ENCODE measurements at regions not wholly inside any gene's neighbourhood (a gene's known extent, or its start where the extent isn't known, plus 50 kb on each side); places are given as distances from the start of the nearest gene placed in this dataset.
A peak's percentile ranks its signal among the peaks of the same experiment; 100 is the strongest.
"Not testable (repeated sequence)": the region's sequence is repeated elsewhere in the genome, so short reads cannot be mapped to it uniquely, and the experiment has no call there.

GRCh38 chrX:101823236-101823635 lies 108.6 kb downstream of the ZMAT1 start:
- Mint-ChIP-seq H3K36me3 (no peaks in the 10 kb centered on the region), H3K9me3 (no peaks in the 10 kb centered on the region), H3K27ac (no peak overlapping the region), H3K4me1 (no peaks in the 10 kb centered on the region), H3K4me3 (no peak overlapping the region)
- DNase-seq (ENCODE audit: low spot score in 2 of 2) (no peak), ATAC-seq (no peak)

- not testable (repeated sequence) for H3K36me3 Mint-ChIP-seq; H3K9me3 Mint-ChIP-seq; ATAC-seq; H3K27ac Mint-ChIP-seq; H3K4me3 Mint-ChIP-seq; H3K4me1 Mint-ChIP-seq; DNase-seq (ENCODE audit: low spot score in 2 of 2)
These were observed 114.1 kb downstream of the ZMAT1 start for GRCh38 chrX:101817739-101818138.

DNA sequence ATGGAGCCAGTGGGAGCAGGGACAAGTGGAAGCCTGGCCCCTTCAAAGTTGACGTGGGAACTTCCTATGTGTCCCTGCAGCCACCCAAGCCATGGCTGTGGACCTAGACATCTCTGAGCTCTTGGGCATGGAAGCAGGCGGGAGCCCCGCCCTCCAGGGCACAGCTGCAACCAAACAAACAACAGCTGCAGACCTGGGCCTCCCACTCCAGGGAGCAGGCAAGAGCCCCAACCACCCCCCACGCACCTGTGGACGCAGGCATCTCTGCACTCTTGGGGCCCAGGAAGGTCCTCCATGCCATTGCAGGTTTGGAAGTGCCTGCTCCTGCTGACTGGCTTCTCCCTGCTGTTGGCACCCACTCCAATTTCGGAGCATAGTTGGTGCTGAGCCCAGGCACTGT lies 118.6 kb downstream of the ZMAT1 start:
- H3K4me1 Mint-ChIP-seq, result no peaks in the 10 kb centered on the region
- no peak overlapping the region for H3K4me3 Mint-ChIP-seq
- no peaks in the 10 kb centered on the region for H3K36me3 Mint-ChIP-seq
- H3K9me3 Mint-ChIP-seq, result no peaks in the 10 kb centered on the region
- no peak for ATAC-seq
- H3K27ac Mint-ChIP-seq, result no peak overlapping the region
- DNase-seq (ENCODE audit: low spot score in 2 of 2), result no peak

GRCh38 chrX:101803451-101803850 lies 128.4 kb downstream of the ZMAT1 start:
- H3K36me3 Mint-ChIP-seq, result no peaks in the 10 kb centered on the region
- H3K9me3 Mint-ChIP-seq, result no peaks in the 10 kb centered on the region
- no peak overlapping the region for H3K4me3 Mint-ChIP-seq
- H3K27ac Mint-ChIP-seq, result no peak overlapping the region
- ATAC-seq (no peak), DNase-seq (ENCODE audit: low spot score in 2 of 2) (peak in 1 of 2 donors; percentile 3)
- peaks cover 5% of the 10 kb centered on the region for H3K4me1 Mint-ChIP-seq

DNA sequence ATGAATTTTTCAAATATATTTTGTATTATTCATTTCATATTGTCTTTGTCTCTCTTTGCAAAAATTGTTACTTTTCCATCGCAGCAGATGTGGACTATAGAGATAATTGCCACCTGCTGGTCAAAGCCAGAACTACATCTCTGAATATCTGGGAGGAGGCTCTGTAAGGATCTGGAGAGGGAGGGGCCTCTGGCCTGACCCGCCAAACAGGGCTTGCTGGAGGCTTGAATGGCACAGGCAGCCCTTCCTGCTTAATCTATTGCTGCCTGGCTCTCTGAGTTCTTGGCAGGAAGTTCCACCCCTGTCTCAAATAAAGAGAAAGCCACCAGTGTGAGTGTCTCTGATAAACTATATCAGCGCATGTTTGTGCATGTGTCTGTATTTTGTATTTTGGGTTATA lies 132.4 kb downstream of the ZMAT1 start:
- peak overlapping the region; percentile 45 for H3K4me3 Mint-ChIP-seq
- no peak overlapping the region for H3K27ac Mint-ChIP-seq
- ATAC-seq (peak; percentile 100), DNase-seq (ENCODE audit: low spot score in 2 of 2) (peak; percentile 64 to 82)
- no peaks in the 10 kb centered on the region for H3K36me3 Mint-ChIP-seq
- no peaks in the 10 kb centered on the region for H3K9me3 Mint-ChIP-seq
- H3K4me1 Mint-ChIP-seq, result peaks cover 5% of the 10 kb centered on the region

- no peak for ATAC-seq
- Mint-ChIP-seq H3K36me3 (no peaks in the 10 kb centered on the region), H3K27ac (no peak overlapping the region), H3K9me3 (no peaks in the 10 kb centered on the region), H3K4me1 (no peaks in the 10 kb centered on the region), H3K4me3 (no peak overlapping the region)
- DNase-seq (ENCODE audit: low spot score in 2 of 2), result no peak
These were observed 128.3 kb upstream of the ARMCX2 start for GRCh38 chrX:101787934-101788333.

- Mint-ChIP-seq H3K9me3 (no peaks in the 10 kb centered on the region), H3K4me1 (no peaks in the 10 kb centered on the region), H3K27ac (no peak overlapping the region), H3K36me3 (no peaks in the 10 kb centered on the region), H3K4me3 (no peak overlapping the region)
- ATAC-seq (no peak), DNase-seq (ENCODE audit: low spot score in 2 of 2) (no peak)
These were observed 125.5 kb upstream of the ARMCX2 start for GRCh38 chrX:101785142-101785541.

DNA sequence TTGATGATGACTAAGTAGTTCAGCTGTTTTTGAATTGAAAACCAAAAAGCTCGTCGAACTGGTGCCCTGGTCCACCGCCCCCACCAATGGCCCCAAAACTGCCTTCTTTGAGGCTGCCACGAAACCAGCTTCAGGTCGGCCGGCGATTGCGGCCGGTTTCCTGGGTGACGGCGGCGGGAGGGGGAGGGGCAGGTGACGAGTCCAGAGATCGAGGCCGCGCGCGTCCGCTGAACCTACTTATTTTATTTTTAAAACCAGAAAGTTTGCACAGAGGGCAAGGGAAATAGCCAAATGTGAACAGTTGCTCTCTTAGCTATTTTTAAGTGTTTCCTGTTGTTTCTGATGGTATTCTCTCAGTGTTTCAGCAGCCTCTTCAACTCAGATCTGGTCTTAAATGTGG lies 120.8 kb upstream of the ARMCX2 start:
- H3K36me3 Mint-ChIP-seq; ATAC-seq; DNase-seq (ENCODE audit: low spot score in 2 of 2); H3K4me1 Mint-ChIP-seq; H3K27ac Mint-ChIP-seq; H3K9me3 Mint-ChIP-seq; H3K4me3 Mint-ChIP-seq: not testable (repeated sequence)

- Mint-ChIP-seq H3K4me1 (no peaks in the 10 kb centered on the region), H3K27ac (no peak overlapping the region), H3K9me3 (peaks cover 2% of the 10 kb centered on the region), H3K4me3 (no peak overlapping the region), H3K36me3 (no peaks in the 10 kb centered on the region)
- no peak for DNase-seq (ENCODE audit: low spot score in 2 of 2)
- ATAC-seq, result peak; percentile 92
These were observed 114.7 kb upstream of the ARMCX2 start for GRCh38 chrX:101774340-101774739.

GRCh38 chrX:101764538-101764937 lies 104.9 kb upstream of the ARMCX2 start:
- no peak overlapping the region for H3K4me3 Mint-ChIP-seq
- ATAC-seq, result no peak
- H3K27ac Mint-ChIP-seq, result no peak overlapping the region
- H3K9me3 Mint-ChIP-seq, result no peaks in the 10 kb centered on the region
- no peaks in the 10 kb centered on the region for H3K36me3 Mint-ChIP-seq
- H3K4me1 Mint-ChIP-seq, result no peaks in the 10 kb centered on the region
- DNase-seq (ENCODE audit: low spot score in 2 of 2), result no peak

GRCh38 chrX:101759000-101759399 lies 99.3 kb upstream of the ARMCX2 start:
- DNase-seq (ENCODE audit: low spot score in 2 of 2), result no peak
- ATAC-seq, result peak; percentile 63
- Mint-ChIP-seq H3K4me1 (no peaks in the 10 kb centered on the region), H3K36me3 (no peaks in the 10 kb centered on the region), H3K27ac (no peak overlapping the region), H3K9me3 (no peaks in the 10 kb centered on the region), H3K4me3 (no peak overlapping the region)

- Mint-ChIP-seq H3K27ac (no peak overlapping the region), H3K4me3 (no peak overlapping the region), H3K4me1 (no peaks in the 10 kb centered on the region), H3K36me3 (no peaks in the 10 kb centered on the region), H3K9me3 (no peaks in the 10 kb centered on the region)
- DNase-seq (ENCODE audit: low spot score in 2 of 2), result no peak
- ATAC-seq, result no peak
These were observed 91.1 kb upstream of the ARMCX2 start for GRCh38 chrX:101750744-101751143.

DNA sequence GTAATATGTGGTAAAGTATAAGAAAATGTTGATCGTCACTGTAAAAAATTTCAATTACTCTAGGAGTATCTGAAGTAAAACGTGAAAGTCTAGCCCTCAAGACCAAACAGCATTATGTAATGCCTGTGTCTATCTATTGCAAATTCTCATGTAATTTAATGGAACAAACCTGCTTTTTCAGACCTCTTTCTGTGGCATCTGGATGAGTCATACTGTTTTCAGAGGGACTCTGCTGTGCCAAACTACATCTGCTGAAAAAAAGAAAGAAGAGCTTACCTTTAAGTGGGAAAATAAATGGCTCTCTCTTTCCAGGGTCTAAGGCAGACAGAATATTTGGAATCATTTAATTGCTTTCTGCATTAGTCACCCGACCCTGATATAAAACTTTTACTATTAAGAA lies 89.8 kb upstream of the ARMCX2 start:
- H3K4me1 Mint-ChIP-seq, result no peaks in the 10 kb centered on the region
- no peak overlapping the region for H3K4me3 Mint-ChIP-seq
- ATAC-seq (no peak), DNase-seq (ENCODE audit: low spot score in 2 of 2) (no peak)
- H3K36me3 Mint-ChIP-seq, result no peaks in the 10 kb centered on the region
- H3K9me3 Mint-ChIP-seq, result no peaks in the 10 kb centered on the region
- H3K27ac Mint-ChIP-seq, result no peak overlapping the region

GRCh38 chrX:101745046-101745445 lies 85.4 kb upstream of the ARMCX2 start:
- no peak for ATAC-seq
- Mint-ChIP-seq H3K36me3 (no peaks in the 10 kb centered on the region), H3K4me3 (no peak overlapping the region), H3K4me1 (no peaks in the 10 kb centered on the region), H3K9me3 (no peaks in the 10 kb centered on the region), H3K27ac (no peak overlapping the region)
- no peak for DNase-seq (ENCODE audit: low spot score in 2 of 2)

DNA sequence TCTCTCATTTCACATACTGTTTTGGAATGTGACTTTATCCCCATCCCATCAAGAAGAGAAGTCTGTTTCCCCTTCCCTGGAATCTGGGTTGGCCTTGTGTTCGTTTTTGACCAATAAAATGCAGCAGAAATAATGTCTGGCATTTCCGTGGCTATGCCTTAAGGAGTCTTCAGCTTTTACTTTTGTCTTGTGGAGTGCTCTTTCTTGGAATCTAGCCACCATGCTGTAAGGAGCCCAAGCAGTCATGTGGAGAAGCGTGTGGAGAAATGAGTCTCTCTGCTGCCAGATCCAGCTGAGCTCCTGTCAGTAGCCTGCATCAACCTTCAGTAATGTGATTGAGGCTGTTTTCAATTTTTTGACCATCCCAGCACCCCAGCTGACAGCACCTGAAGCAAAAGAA lies 84.4 kb upstream of the ARMCX2 start:
- no peak for DNase-seq (ENCODE audit: low spot score in 2 of 2)
- no peak overlapping the region for H3K27ac Mint-ChIP-seq
- no peak for ATAC-seq
- no peaks in the 10 kb centered on the region for H3K4me1 Mint-ChIP-seq
- no peaks in the 10 kb centered on the region for H3K36me3 Mint-ChIP-seq
- H3K4me3 Mint-ChIP-seq, result no peak overlapping the region
- no peaks in the 10 kb centered on the region for H3K9me3 Mint-ChIP-seq

DNA sequence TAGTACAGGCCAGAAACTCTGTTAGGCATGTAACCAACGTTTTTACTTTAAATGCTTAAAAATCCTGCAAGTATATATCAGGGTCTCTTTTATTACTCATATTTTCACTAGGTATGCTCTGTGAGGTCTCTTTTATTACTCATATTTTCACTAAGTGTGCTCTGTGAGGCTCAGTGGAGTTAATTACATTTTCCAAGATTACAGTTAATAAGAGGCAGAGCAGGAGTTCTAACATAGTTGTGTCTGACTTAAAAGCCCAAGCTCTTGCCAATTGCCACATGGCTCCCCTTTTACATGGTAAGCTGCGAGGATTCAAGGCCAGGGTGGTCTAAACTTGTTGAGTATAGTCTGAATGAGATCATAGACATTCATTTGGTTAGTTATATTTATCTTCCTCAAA lies 81.0 kb upstream of the ARMCX2 start:
- ATAC-seq, result no peak
- Mint-ChIP-seq H3K4me3 (no peak overlapping the region), H3K36me3 (no peaks in the 10 kb centered on the region), H3K9me3 (no peaks in the 10 kb centered on the region), H3K27ac (no peak overlapping the region), H3K4me1 (no peaks in the 10 kb centered on the region)
- DNase-seq (ENCODE audit: low spot score in 2 of 2), result no peak

- not testable (repeated sequence) for H3K27ac Mint-ChIP-seq; ATAC-seq; H3K9me3 Mint-ChIP-seq; H3K4me1 Mint-ChIP-seq; H3K36me3 Mint-ChIP-seq; DNase-seq (ENCODE audit: low spot score in 2 of 2); H3K4me3 Mint-ChIP-seq
These were observed 79.2 kb upstream of the ARMCX2 start for GRCh38 chrX:101738867-101739266.

Data from stimulated activated effector memory CD8-positive, alpha-beta T cell treated with anti-CD3 and anti-CD28 coated beads, Interleukin-12 subunit alpha, Interleukin-12 subunit beta, amount 100 ng/mL, for 72 hours (primary cell).